HG02678 (cell line): ENCODE measurements at regions not wholly inside any gene's neighbourhood (a gene's known extent, or its start where the extent isn't known, plus 50 kb on each side); places are given as distances from the start of the nearest gene placed in this dataset.

ENCODE experiments used
- ATAC-seq: cut with Tn5 transposase; IDR thresholded peaks from one replicate; pipeline ENCODE4 v1.9.1; 2021; ENCODE audit warnings: mild to moderate bottlenecking, moderate library complexity; ENCODE audit not compliant: unreplicated experiment

- ATAC-seq = no peak
These were observed 1717.1 kb upstream of the RAG2 start for GRCh38 chr11:38315151-38315550.

- ATAC-seq = no peak
These were observed 1709.4 kb upstream of the RAG2 start for GRCh38 chr11:38307455-38307854.

DNA sequence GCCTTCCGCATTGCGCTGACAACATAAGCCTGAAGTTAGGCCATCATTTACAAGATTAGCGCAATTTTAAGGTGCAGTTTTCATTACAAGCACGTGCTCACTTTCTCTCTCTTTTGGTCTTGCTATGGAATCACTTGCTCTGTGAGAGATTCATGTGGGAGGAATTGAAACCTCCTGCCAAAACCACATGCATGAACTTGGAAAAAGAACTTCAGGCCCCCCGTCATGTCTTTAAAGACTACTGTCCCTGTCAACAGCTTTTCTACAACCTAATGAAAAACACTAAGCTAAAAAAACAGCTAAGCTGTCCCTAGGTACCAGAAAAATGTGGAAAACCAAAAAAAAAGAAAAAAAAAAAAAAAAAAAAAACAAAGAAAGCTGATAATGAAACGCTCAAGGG is 1707.6 kb upstream of the RAG2 start:
- ATAC-seq = no peak

- ATAC-seq = no peak
These were observed 1706.9 kb upstream of the RAG2 start for GRCh38 chr11:38304926-38305325.

- ATAC-seq = no peak
These were observed 1704.5 kb upstream of the RAG2 start for GRCh38 chr11:38302564-38302963.

DNA sequence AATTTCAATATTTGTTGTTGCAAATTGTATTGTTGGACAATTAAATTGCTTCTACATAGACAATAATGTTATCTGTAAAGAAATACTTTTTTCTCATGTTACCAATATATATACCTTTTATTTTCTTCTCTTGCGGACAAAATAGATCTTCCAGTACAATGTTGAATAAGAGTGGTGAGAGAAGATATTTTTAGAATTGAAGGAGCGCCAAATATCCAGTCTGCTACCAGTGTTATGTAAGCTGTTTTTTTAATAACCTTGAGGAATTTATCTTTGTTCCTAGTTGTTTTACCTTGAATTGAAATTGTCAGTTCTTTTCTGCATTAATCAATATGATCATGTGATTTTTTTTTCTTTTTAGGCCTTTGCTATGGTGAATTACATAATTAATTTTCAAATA is 1702.5 kb upstream of the RAG2 start:
- no peak for ATAC-seq

GRCh38 chr11:38296211-38296776 is 1698.3 kb upstream of the RAG2 start:
- no peak for ATAC-seq

DNA sequence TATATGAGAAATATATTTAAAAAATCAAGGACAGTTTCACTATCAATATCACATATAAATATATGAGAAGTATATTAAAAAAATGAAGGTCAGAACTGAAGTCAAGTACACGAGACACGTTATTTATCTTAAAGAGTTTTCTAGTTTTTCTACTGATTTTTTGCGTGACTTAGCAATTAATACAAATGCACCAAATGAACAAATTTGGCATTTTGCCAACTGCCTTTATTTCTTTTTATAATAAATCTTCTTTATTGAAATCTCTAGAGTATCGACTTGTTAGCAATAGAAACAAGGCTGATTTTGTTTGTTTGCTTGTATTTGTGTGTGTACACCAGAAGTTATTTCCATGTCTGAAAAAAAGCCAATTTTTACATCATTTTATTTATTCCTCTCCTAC is 1684.7 kb upstream of the RAG2 start:
- ATAC-seq = no peak

DNA sequence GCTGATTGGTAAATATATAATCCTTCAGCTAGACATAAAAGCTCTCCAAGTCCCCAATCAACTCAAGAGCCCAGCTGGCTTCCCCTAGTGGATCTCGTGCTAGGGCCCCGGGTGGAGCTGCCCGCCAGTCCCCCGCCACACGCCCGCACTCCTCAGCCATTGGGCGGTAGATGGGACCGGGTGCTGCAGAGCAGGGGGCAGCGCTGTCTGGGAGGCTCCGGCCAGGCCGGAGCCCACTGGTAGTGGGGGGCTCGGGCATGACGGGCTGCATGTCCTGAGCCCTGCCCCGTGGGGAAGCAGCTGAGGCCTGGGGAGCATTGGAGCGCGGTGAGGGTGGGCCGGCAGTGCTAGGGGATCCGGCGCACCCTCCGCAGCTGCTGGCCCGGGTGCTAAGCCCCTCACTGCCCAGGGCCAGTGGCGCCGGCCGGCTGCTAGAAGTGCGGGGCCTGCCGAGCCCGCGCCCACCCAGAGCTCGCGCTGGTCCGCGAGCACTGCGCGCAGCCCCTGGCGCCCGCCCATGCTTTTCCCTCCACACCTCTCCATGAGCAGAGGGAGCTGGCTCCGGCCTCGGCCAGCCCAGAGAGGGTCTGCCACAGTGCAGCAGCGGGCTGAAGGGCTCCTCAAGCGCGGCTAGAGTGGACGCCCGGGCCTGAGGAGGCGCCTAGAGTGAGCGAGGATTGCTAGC is 1680.6 kb upstream of the RAG2 start:
- no peak for ATAC-seq

GRCh38 chr11:38274031-38274430 is 1676.0 kb upstream of the RAG2 start:
- ATAC-seq = no peak

DNA sequence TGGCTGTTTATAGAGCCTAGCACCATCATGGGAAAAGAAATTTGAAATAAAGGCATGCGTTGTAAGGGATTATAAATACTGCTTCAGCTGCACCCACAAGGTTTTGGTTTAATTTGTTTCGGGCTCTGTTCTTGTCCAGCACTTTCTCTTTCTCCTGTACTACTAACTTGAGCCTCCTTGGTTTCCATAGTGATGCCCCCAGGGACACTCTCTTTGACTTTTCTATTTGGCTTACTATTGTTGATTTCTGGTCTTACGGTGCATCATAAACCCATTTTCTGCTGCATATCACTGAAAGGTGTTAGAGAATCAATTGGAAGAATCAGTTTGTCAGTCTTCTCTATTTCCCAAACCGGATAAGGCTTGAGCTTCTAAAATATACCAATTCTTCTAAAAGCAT is 1674.3 kb upstream of the RAG2 start:
- no peak for ATAC-seq

GRCh38 chr11:38266691-38267090 is 1668.7 kb upstream of the RAG2 start:
- no peak for ATAC-seq

- no peak for ATAC-seq
These were observed 1658.4 kb upstream of the RAG2 start for GRCh38 chr11:38256436-38256835.

- no peak for ATAC-seq
These were observed 1656.9 kb upstream of the RAG2 start for GRCh38 chr11:38254913-38255312.

DNA sequence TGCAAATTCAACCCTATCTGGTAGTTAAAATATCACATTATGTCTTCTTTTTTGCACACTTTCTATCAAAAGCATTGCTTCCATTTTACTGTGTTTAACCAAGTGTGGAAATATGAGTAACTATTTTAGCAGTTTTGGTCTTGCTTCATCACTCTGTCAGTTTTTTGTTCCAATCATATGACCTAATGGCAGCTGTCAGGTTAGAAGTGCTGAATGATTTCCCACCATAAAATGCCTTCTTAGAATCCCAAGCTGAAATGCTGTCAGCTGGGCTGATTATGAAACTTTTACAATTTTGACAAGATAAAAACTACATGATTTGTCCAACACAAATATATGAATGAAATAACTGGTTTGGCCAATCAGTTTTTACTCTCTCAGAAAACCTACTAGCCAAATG is 1654.6 kb upstream of the RAG2 start:
- ATAC-seq = no peak

DNA sequence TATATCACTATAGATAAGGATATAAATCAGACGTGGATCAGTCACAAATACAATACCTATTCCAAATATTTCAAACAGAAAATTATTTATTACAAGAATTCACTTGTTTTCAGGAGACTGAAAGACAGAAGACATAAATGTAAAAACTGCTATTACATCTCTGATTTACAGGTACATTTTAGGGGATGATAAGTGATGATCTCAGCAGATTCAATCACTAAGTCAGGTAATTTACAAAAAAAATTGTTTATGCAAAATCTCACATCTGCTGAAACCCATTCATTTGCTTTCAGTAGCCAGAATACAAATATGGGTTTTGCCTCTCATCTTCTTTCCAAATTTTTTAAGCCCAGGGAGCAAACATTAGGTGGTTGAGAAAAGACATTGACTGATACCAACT is 1648.4 kb upstream of the RAG2 start:
- no peak for ATAC-seq

GRCh38 chr11:38226684-38227083 is 1628.6 kb upstream of the RAG2 start:
- no peak for ATAC-seq

- ATAC-seq = no peak
These were observed 1623.3 kb upstream of the RAG2 start for GRCh38 chr11:38221295-38221694.

DNA sequence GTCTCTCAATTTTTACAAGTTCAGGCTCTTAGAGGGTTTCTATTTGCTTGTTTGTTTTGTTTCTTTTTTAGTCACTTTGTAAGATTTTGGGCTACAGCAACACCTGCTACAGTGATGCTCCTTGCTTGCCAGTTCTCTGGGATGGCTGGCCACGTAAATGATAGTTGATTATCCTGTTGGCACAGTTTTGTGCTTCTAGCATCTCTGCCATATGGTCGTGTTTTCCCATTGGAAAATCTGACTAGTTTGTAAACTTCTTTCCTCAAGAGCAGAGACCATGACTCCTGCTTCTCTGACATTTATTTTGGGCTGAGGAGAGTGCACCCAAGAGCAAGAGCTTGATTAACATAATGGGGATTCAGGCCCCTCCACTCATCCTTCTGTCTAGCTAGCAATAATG is 1621.6 kb upstream of the RAG2 start:
- ATAC-seq = no peak

DNA sequence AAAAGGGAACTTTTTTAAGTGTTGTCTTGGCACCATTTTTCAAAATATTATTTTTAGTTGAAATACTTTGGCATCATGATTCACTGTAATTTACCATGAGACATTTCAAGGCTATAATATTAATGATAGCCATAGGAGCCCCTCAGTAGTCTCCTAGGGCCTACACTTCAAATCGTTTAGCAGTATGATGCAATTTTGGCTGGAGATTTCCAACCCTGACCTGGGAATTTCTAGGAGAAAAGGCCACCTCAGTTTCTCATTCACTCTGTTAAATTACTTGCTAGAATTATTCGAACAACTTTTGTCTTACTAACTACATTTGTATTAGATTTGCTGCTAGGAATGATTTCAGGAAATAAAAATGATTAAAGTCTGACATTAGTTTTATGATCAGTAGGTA is 1610.9 kb upstream of the RAG2 start:
- ATAC-seq = no peak

- no peak for ATAC-seq
These were observed 1608.6 kb upstream of the RAG2 start for GRCh38 chr11:38206663-38207062.

DNA sequence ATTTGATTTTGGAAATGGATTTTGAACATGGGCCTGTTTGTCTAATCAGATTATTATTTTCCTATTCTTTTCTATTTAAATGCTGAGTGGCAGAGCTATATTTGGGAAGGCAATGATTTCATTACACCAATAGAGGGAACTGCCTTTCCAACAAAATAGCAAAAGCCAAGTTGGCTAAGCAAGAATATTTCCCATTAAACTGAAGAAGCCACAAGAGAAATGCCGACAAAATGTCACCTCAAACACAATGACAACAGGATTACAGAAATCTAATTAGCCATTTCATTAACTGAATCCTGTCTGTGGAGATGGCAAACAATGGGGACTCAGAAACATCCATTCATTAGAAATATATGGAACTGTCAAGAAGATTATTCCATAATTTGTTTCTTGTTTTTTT is 1593.1 kb upstream of the RAG2 start:
- ATAC-seq = no peak
